GM19043 (cell line): ENCODE measurements at regions not wholly inside any gene's neighbourhood (a gene's known extent, or its start where the extent isn't known, plus 50 kb on each side); places are given as distances from the start of the nearest gene placed in this dataset.

Experiments
- ATAC-seq: cut with Tn5 transposase; IDR thresholded peaks from one replicate; pipeline ENCODE4 v1.9.1; 2021; ENCODE audit warnings: low read depth; ENCODE audit not compliant: unreplicated experiment

- ATAC-seq, result no peak
These were observed 451.0 kb downstream of the SLC4A3 start for GRCh38 chr2:220078439-220078838.

- ATAC-seq, result no peak
These were observed 452.2 kb downstream of the SLC4A3 start for GRCh38 chr2:220079595-220079994.

- no peak for ATAC-seq
These were observed 453.7 kb downstream of the SLC4A3 start for GRCh38 chr2:220081171-220081570.

GRCh38 chr2:220090050-220090449 lies 462.6 kb downstream of the SLC4A3 start:
- ATAC-seq, result no peak

GRCh38 chr2:220096406-220096805 lies 469.0 kb downstream of the SLC4A3 start:
- ATAC-seq, result no peak

- no peak for ATAC-seq
These were observed 474.6 kb downstream of the SLC4A3 start for GRCh38 chr2:220101980-220102379.

- no peak for ATAC-seq
These were observed 476.2 kb downstream of the SLC4A3 start for GRCh38 chr2:220103596-220103995.

GRCh38 chr2:220104871-220105351 lies 477.5 kb downstream of the SLC4A3 start:
- ATAC-seq, result no peak

- no peak for ATAC-seq
These were observed 478.6 kb downstream of the SLC4A3 start for GRCh38 chr2:220106065-220106464.

GRCh38 chr2:220107380-220107791 lies 480.0 kb downstream of the SLC4A3 start:
- no peak for ATAC-seq

- no peak for ATAC-seq
These were observed 487.0 kb downstream of the SLC4A3 start for GRCh38 chr2:220114443-220114842.

- ATAC-seq, result no peak
These were observed 489.6 kb downstream of the SLC4A3 start for GRCh38 chr2:220117025-220117424.

- no peak for ATAC-seq
These were observed 492.6 kb downstream of the SLC4A3 start for GRCh38 chr2:220120041-220120440.

- ATAC-seq, result no peak
These were observed 496.3 kb downstream of the SLC4A3 start for GRCh38 chr2:220123751-220124150.

GRCh38 chr2:220125551-220125950 lies 498.1 kb downstream of the SLC4A3 start:
- no peak for ATAC-seq

GRCh38 chr2:220127311-220127710 lies 499.9 kb downstream of the SLC4A3 start:
- ATAC-seq, result no peak

- ATAC-seq, result no peak
These were observed 500.4 kb downstream of the SLC4A3 start for GRCh38 chr2:220127876-220128275.

- no peak for ATAC-seq
These were observed 502.0 kb downstream of the SLC4A3 start for GRCh38 chr2:220129391-220129790.

GRCh38 chr2:220134756-220135534 lies 507.5 kb downstream of the SLC4A3 start:
- ATAC-seq, result no peak

- ATAC-seq, result no peak
These were observed 515.9 kb downstream of the SLC4A3 start for GRCh38 chr2:220143336-220143735.

GRCh38 chr2:220144411-220144810 lies 517.0 kb downstream of the SLC4A3 start:
- ATAC-seq, result no peak
